ENCODE measurements at regions not wholly inside any gene's neighbourhood (a gene's known extent, or its start where the extent isn't known, plus 50 kb on each side); places are given as distances from the start of the nearest gene placed in this dataset.
"Not testable (repeated sequence)": the region's sequence is repeated elsewhere in the genome, so short reads cannot be mapped to it uniquely, and the experiment has no call there.

GRCh38 chr7:152504367-152504766 lies 68.6 kb upstream of the KMT2C start:
- ATAC-seq (ENCODE audit: low FRiP score) (no peak), DNase-seq (ENCODE audit: low spot score) (no peak)

GRCh38 chr7:152502813-152503790 lies 67.3 kb upstream of the KMT2C start:
- TF ChIP-seq CTCF (IDR thresholded peaks at IDR 0.05): no peak
- DNase-seq (ENCODE audit: low spot score) (no peak), ATAC-seq (ENCODE audit: low FRiP score) (no peak)

More at GRCh38 chr7:152504367-152504766, 68.6 kb upstream of the KMT2C start:
- no peak for TF ChIP-seq CTCF (IDR thresholded peaks at IDR 0.05)

- no peak for DNase-seq (ENCODE audit: low spot score)
- TF ChIP-seq CTCF (IDR thresholded peaks at IDR 0.05): no peak
- no peak for ATAC-seq (ENCODE audit: low FRiP score)
Observed at GRCh38 chr7:152501506-152501905, 65.7 kb upstream of the KMT2C start.

GRCh38 chr7:152499969-152500368 lies 64.2 kb upstream of the KMT2C start:
- not testable (repeated sequence) for ATAC-seq (ENCODE audit: low FRiP score)

GRCh38 chr7:152495867-152496266 lies 60.1 kb upstream of the KMT2C start:
- no peak for DNase-seq (ENCODE audit: low spot score)

More at GRCh38 chr7:152499969-152500368, 64.2 kb upstream of the KMT2C start:
- not testable (repeated sequence) for DNase-seq (ENCODE audit: low spot score)

GRCh38 chr7:152492952-152493351 lies 57.1 kb upstream of the KMT2C start:
- TF ChIP-seq CTCF (IDR thresholded peaks at IDR 0.05): no peak
- no peak for ATAC-seq (ENCODE audit: low FRiP score)
- DNase-seq (ENCODE audit: low spot score): no peak

More at GRCh38 chr7:152495867-152496266, 60.1 kb upstream of the KMT2C start:
- no peak for ATAC-seq (ENCODE audit: low FRiP score)
- no peak for TF ChIP-seq CTCF (IDR thresholded peaks at IDR 0.05)

- DNase-seq (ENCODE audit: low spot score) (no peak), ATAC-seq (ENCODE audit: low FRiP score) (no peak)
- TF ChIP-seq CTCF (IDR thresholded peaks at IDR 0.05): no peak
Observed at GRCh38 chr7:152489044-152489443, 53.2 kb upstream of the KMT2C start.
